Gastroesophageal sphincter (tissue), 4 donors: ENCODE measurements at regions not wholly inside any gene's neighbourhood (a gene's known extent, or its start where the extent isn't known, plus 50 kb on each side); places are given as distances from the start of the nearest gene placed in this dataset.

ENCODE experiments used
- ATAC-seq: fragments of 150-250 bp; one replicate; pipeline ENCODE4 v1.9.1; 2016; ENCODE audit warnings: mild to moderate bottlenecking, moderate library complexity
- H3K27ac ChIP-seq, 4 donors: fragments of 200-600 bp; sonication (generic) in 3 of 4; 1 replicate in 3 of 4; 2 replicates in 1 of 4; pipeline ENCODE4 v1.5.1; 2016 to 2019
- H3K27me3 ChIP-seq: fragments of 200-600 bp; sonication (generic); one replicate; pipeline ENCODE4 v1.5.1; 2019
- H3K36me3 ChIP-seq, 2 donors: fragments of 200-600 bp; sonication (generic); one replicate each; pipeline ENCODE4 v1.5.1; 2019; ENCODE audit warnings: control low read depth in 1 of 2
- H3K4me1 ChIP-seq, 3 donors: fragments of 200-600 bp; sonication (generic); 1 replicate in 2 of 3; 2 replicates in 1 of 3; pipeline ENCODE4 v1.5.1; 2016 to 2019; ENCODE audit warnings: control low read depth in 2 of 3
- H3K4me3 ChIP-seq, 2 donors: fragments of 200-600 bp; sonication (generic); one replicate each; pipeline ENCODE4 v1.5.1; 2019; ENCODE audit warnings: mild to moderate bottlenecking in 1 of 2, moderate library complexity in 1 of 2
- H3K9me3 ChIP-seq, 3 donors: fragments of 200-600 bp; sonication (generic); one replicate each; pipeline ENCODE4 v1.5.1; 2017 to 2019; ENCODE audit warnings: control low read depth in 2 of 3
- CTCF ChIP-seq, 4 experiments: fragments of 200-600 bp in 2 of 4; fragments of 450-650 bp in 2 of 4; sonication (generic) in 1 of 4; IDR thresholded peaks; one replicate each; pipeline ENCODE4 v1.5.1; 2017 to 2019; ENCODE audit warnings: antibody characterized with exemption in 4 of 4, mild to moderate bottlenecking in 2 of 4, moderate library complexity in 2 of 4
- EP300 ChIP-seq: sonication (generic); formaldehyde crosslinking; IDR thresholded peaks from one replicate; pipeline ENCODE4 v1.6.1; 2017; ENCODE audit warnings: antibody characterized with exemption, mild to moderate bottlenecking
- POLR2A ChIP-seq, 2 donors: fragments of 450-650 bp; IDR thresholded peaks; one replicate each; pipeline ENCODE4 v1.6.1; 2017; ENCODE audit warnings: antibody characterized with exemption in 2 of 2, mild to moderate bottlenecking in 2 of 2, moderate library complexity in 1 of 2
- POLR2AphosphoS5 ChIP-seq: sonication (generic); formaldehyde crosslinking; IDR thresholded peaks from one replicate; pipeline ENCODE4 v1.6.1; 2017; ENCODE audit warnings: antibody characterized with exemption
- WGBS, 2 donors: methylation state at CpG; one replicate each; pipeline ENCODE4 v1.1.5; 2018; ENCODE audit warnings: low coverage in 1 of 2; 5-methylcytosine and 5-hydroxymethylcytosine counted together

- Histone ChIP-seq H3K4me3 (no peak overlapping the region), H3K27me3 (no peaks in the 10 kb centered on the region), H3K27ac (no peak overlapping the region), H3K36me3 (no peaks in the 10 kb centered on the region), H3K4me1 (no peaks in the 10 kb centered on the region), H3K9me3 (peaks cover 0 to 15% (median 0%) of the 10 kb centered on the region in 3 donors)
- WGBS, 2 donors, result 29 to 40% methylated on average over 5 of the region's 5 CpGs
- ATAC-seq, result no peak
- no peak for TF ChIP-seq POLR2AphosphoS5
- no peak for TF ChIP-seq EP300
- TF ChIP-seq CTCF (IDR thresholded peaks at IDR 0.05), result no peak
- no peak for TF ChIP-seq POLR2A (IDR thresholded peaks at IDR 0.05)
These were observed 91.7 kb upstream of the RFLNA start for GRCh38 chr12:124203176-124203575.

GRCh38 chr12:124205405-124205804 lies 89.5 kb upstream of the RFLNA start:
- no peaks in the 10 kb centered on the region for H3K4me1 ChIP-seq
- WGBS, 2 donors, result 95 to 100% methylated on average over 2 of the region's 2 CpGs
- no peak for ATAC-seq
- H3K36me3 ChIP-seq, result no peaks in the 10 kb centered on the region
- no peak overlapping the region for H3K4me3 ChIP-seq
- no peak for TF ChIP-seq POLR2A (IDR thresholded peaks at IDR 0.05)
- no peaks in the 10 kb centered on the region for H3K27me3 ChIP-seq
- peaks cover 0 to 14% (median 0%) of the 10 kb centered on the region in 3 donors for H3K9me3 ChIP-seq
- H3K27ac ChIP-seq, result no peak overlapping the region

GRCh38 chr12:124207049-124207448 lies 87.8 kb upstream of the RFLNA start:
- no peaks in the 10 kb centered on the region for H3K4me1 ChIP-seq
- peaks cover 0 to 14% (median 0%) of the 10 kb centered on the region in 3 donors for H3K9me3 ChIP-seq
- no peak for ATAC-seq
- no peak overlapping the region for H3K27ac ChIP-seq
- TF ChIP-seq CTCF (IDR thresholded peaks at IDR 0.05) (no peak), POLR2AphosphoS5 (no peak), EP300 (no peak), POLR2A (IDR thresholded peaks at IDR 0.05) (no peak)
- no peak overlapping the region for H3K4me3 ChIP-seq
- no peaks in the 10 kb centered on the region for H3K27me3 ChIP-seq
- no peaks in the 10 kb centered on the region for H3K36me3 ChIP-seq
- WGBS, 2 donors, result 55% methylated on average over 1 of the region's 1 CpG; no CpG with 5 or more reads in 1 of the 2 donors

GRCh38 chr12:124207617-124208016 lies 87.3 kb upstream of the RFLNA start:
- Histone ChIP-seq H3K36me3 (no peaks in the 10 kb centered on the region), H3K27ac (no peak overlapping the region), H3K4me1 (no peaks in the 10 kb centered on the region), H3K27me3 (no peaks in the 10 kb centered on the region), H3K4me3 (no peak overlapping the region), H3K9me3 (peaks cover 0 to 14% (median 0%) of the 10 kb centered on the region in 3 donors)
- no peak for TF ChIP-seq POLR2A (IDR thresholded peaks at IDR 0.05)
- WGBS, 2 donors, result 80 to 86% methylated on average over 7 to 15 of the region's 15 CpGs
- no peak for ATAC-seq

- WGBS, 2 donors, result 86 to 95% methylated on average over 2 to 11 of the region's 15 CpGs
- Histone ChIP-seq H3K36me3 (no peaks in the 10 kb centered on the region), H3K27ac (no peak overlapping the region), H3K4me3 (no peak overlapping the region), H3K27me3 (no peaks in the 10 kb centered on the region), H3K4me1 (no peaks in the 10 kb centered on the region), H3K9me3 (peaks cover 0 to 14% (median 0%) of the 10 kb centered on the region in 3 donors)
- no peak for ATAC-seq
- no peak for TF ChIP-seq CTCF (IDR thresholded peaks at IDR 0.05)
- no peak for TF ChIP-seq POLR2A (IDR thresholded peaks at IDR 0.05)
- TF ChIP-seq POLR2AphosphoS5, result no peak
- TF ChIP-seq EP300, result no peak
These were observed 86.4 kb upstream of the RFLNA start for GRCh38 chr12:124208489-124208888.

GRCh38 chr12:124210991-124211577 lies 83.8 kb upstream of the RFLNA start:
- Histone ChIP-seq H3K27ac (no peak overlapping the region), H3K4me1 (no peaks in the 10 kb centered on the region), H3K27me3 (no peaks in the 10 kb centered on the region), H3K36me3 (no peaks in the 10 kb centered on the region), H3K9me3 (peaks cover 0 to 24% (median 0%) of the 10 kb centered on the region in 3 donors), H3K4me3 (no peak overlapping the region)
- no peak for ATAC-seq
- TF ChIP-seq POLR2AphosphoS5 (no peak), CTCF (IDR thresholded peaks at IDR 0.05) (no peak), EP300 (no peak), POLR2A (IDR thresholded peaks at IDR 0.05) (no peak)
- 87 to 88% methylated on average over 3 to 4 of the region's 4 CpGs for WGBS, 2 donors
